Heart right ventricle (tissue), 16 donors: ENCODE measurements at regions not wholly inside any gene's neighbourhood (a gene's known extent, or its start where the extent isn't known, plus 50 kb on each side); places are given as distances from the start of the nearest gene placed in this dataset.

Source experiments
- ATAC-seq, 8 donors: fragments of 200-7000 bp; cut with Tn5 transposase; one replicate each; pipeline ENCODE4 v1.9.1; 2020; ENCODE audit warnings: mild to moderate bottlenecking in 8 of 8, moderate library complexity in 8 of 8, moderate number of reproducible peaks in 1 of 8
- DNase-seq, 2 donors: peaks; one replicate each; pipeline ENCODE4 v3.0.0-alpha.2; 2020
- H3K27ac ChIP-seq, 10 donors: fragments of 200-600 bp; sonication (generic) in 2 of 10; one replicate each; pipeline versions ENCODE4 v1.5.0 to v1.8.0; 2020 to 2022; ENCODE audit warnings: mild to moderate bottlenecking in 3 of 10
- H3K27me3 ChIP-seq, 7 donors: fragments of 200-600 bp; one replicate each; pipeline ENCODE4 v1.8.0; 2021 to 2022; ENCODE audit warnings: mild to moderate bottlenecking in 2 of 7
- H3K36me3 ChIP-seq, 9 donors: fragments of 200-600 bp; sonication (generic) in 1 of 9; one replicate each; pipeline versions ENCODE4 v1.5.0 to v1.8.0; 2020 to 2022; ENCODE audit warnings: mild to moderate bottlenecking in 2 of 9
- H3K4me1 ChIP-seq, 9 donors: fragments of 200-600 bp; sonication (generic) in 1 of 9; one replicate each; pipeline versions ENCODE4 v1.5.0 to v1.8.0; 2020 to 2022; ENCODE audit warnings: mild to moderate bottlenecking in 4 of 9
- H3K4me3 ChIP-seq, 10 donors: fragments of 200-600 bp; sonication (generic) in 2 of 10; one replicate each; pipeline versions ENCODE4 v1.5.0 to v1.8.0; 2020 to 2022; ENCODE audit warnings: mild to moderate bottlenecking in 7 of 10, moderate library complexity in 2 of 10
- H3K9me3 ChIP-seq, 11 donors: fragments of 200-600 bp in 10 of 11; sonication (generic) in 2 of 11; one replicate each; pipeline versions ENCODE4 v1.5.0 to v1.8.0; 2013 to 2022; ENCODE audit warnings: mild to moderate bottlenecking in 2 of 11, control low read depth in 1 of 11, moderate library complexity in 1 of 11
- CTCF ChIP-seq, 9 donors: fragments of 200-600 bp; sonication (generic) in 2 of 9; IDR thresholded peaks; one replicate each; pipeline versions ENCODE4 v1.5.0 to v1.8.0; 2021 to 2022; ENCODE audit warnings: antibody characterized with exemption in 9 of 9, mild to moderate bottlenecking in 5 of 9, moderate library complexity in 1 of 9
- WGBS, 2 donors: extraction: QIAGEN DNeasy Blood & Tissue Kit; methylation state at CpG; one replicate each; pipeline ENCODE4 v1.1.7; 2013; ENCODE audit warnings: inconsistent platforms in 1 of 2; 5-methylcytosine and 5-hydroxymethylcytosine counted together
- intact Hi-C, 10 donors: fragments of 100-400 bp; cut with DNase I; formaldehyde crosslinking; loops; one replicate each; pipeline versions ENCODE4 v1.11.1 to v1.14.2; 2022
- donor health status: Arrhythmogenic right ventricular cardiomyopathy.
- donor health status: ischemic (EF 13 %, LVEDD 7.1; RV severe dilation, severe dysfunction).
- donor health status: healthy with polysubstance abuse.
- donor health status: DM: no; HTN: yes; CAD: no.
- donor health status: DM: no; HTN: no; CAD: no.
- donor health status: ischemic (EF 25% LVEDD 6.9; RV normal size, moderate dysfunction).
- donor health status: ischemic (EF 25% LVEDD 5.7; RV mildly dilated, moderate dysfunction).
- donor health status: healthy.
- donor health status: DM: yes; HTN: yes; CAD: no.
- donor health status: Ischemic cardiomyopathy.
- donor health status: ischemic (EF 35%, LVEDD 5.7; RV mildly dilated, moderate dysfunction).
- donor health status: nonischemic (EF 11% LVEDD 7.7; RV severe dilation, severe dysfunction).
- donor health status: DM: yes; HTN: yes; CAD: no.
- donor health status: PGD.
- donor health status: ischemic (EF 29% LVEDD 5.4; RV normal size, mild dysfunction).
- donor health status: nonischemic (EF 23%, LVEDD 6.1; RV moderate dilation, normal function).

GRCh38 chr2:111661286-111661940 is 222.6 kb downstream of the ANAPC1 start:
- Histone ChIP-seq H3K27ac (no peak overlapping the region), H3K4me1 (peaks cover 0 to 37% (median 4%) of the 10 kb centered on the region in 9 donors), H3K27me3 (no peaks in the 10 kb centered on the region), H3K9me3 (no peaks in the 10 kb centered on the region), H3K4me3 (no peak overlapping the region), H3K36me3 (no peaks in the 10 kb centered on the region)
- WGBS, 2 donors, result 93 to 97% methylated on average over 7 of the region's 7 CpGs
- ATAC-seq, result no peak
- DNase-seq, result no peak
- no peak for TF ChIP-seq CTCF (IDR thresholded peaks at IDR 0.05)
- intact Hi-C loops, result loop anchor here in 4 of 10 donors (5.0 to 10.0 kb wide), 4 partner anchors 44 to 847 kb away; partner anchors contain the start of gene BCL2L11 (in 1 of the 4)

GRCh38 chr2:111662039-111662770 is 221.8 kb downstream of the ANAPC1 start:
- ATAC-seq, result peak in 1 of 8 donors; percentile 22
- H3K4me3 ChIP-seq, result no peak overlapping the region
- 80 to 81% methylated on average over 6 of the region's 6 CpGs for WGBS, 2 donors
- H3K4me1 ChIP-seq, result peaks cover 0 to 37% (median 4%) of the 10 kb centered on the region in 9 donors
- no peaks in the 10 kb centered on the region for H3K36me3 ChIP-seq
- peak overlapping the region in 1 of 10 donors; percentile 2 for H3K27ac ChIP-seq
- H3K27me3 ChIP-seq, result no peaks in the 10 kb centered on the region
- no peaks in the 10 kb centered on the region for H3K9me3 ChIP-seq
- intact Hi-C loops, result loop anchor here in 4 of 10 donors (5.0 to 10.0 kb wide), 4 partner anchors 45 to 847 kb away; partner anchors contain the start of gene BCL2L11 (in 1 of the 4)
- no peak for TF ChIP-seq CTCF (IDR thresholded peaks at IDR 0.05)
- DNase-seq, result no peak

- Histone ChIP-seq H3K4me3 (no peak overlapping the region), H3K36me3 (no peaks in the 10 kb centered on the region), H3K4me1 (peaks cover 0 to 44% (median 4%) of the 10 kb centered on the region in 9 donors), H3K27me3 (no peaks in the 10 kb centered on the region), H3K27ac (peak overlapping the region in 1 of 10 donors; percentile 2), H3K9me3 (no peaks in the 10 kb centered on the region)
- ATAC-seq, result no peak
- no peak for TF ChIP-seq CTCF (IDR thresholded peaks at IDR 0.05)
- 83 to 84% methylated on average over 7 of the region's 7 CpGs for WGBS, 2 donors
- intact Hi-C loops, result loop anchor here in 4 of 10 donors (5.0 to 10.0 kb wide), 4 partner anchors 46 to 848 kb away; partner anchors contain the start of gene BCL2L11 (in 1 of the 4)
- no peak for DNase-seq
Observed at GRCh38 chr2:111662771-111663470, 221.1 kb downstream of the ANAPC1 start.
